GM12878 (cell line): ENCODE measurements at regions not wholly inside any gene's neighbourhood (a gene's known extent, or its start where the extent isn't known, plus 50 kb on each side); places are given as distances from the start of the nearest gene placed in this dataset.

ENCODE experiments used
- ATAC-seq: fragments of 200-7000 bp; cut with Tn5 transposase; 3 replicates; pipeline ENCODE4 v1.9.1; 2020; ENCODE audit warnings: mild to moderate bottlenecking, moderate library complexity
- BruUV-seq: library from RNA; stranded (reverse); fragments of 400-500 nt; replicated peaks from 2 replicates; lab custom pipeline; 2021; lab: Mats Ljungman, UMichigan
- CTCF ChIA-PET: fragments of 300-600 bp; sonication (Branson Sonifier 250); formaldehyde crosslinking; extraction: SDS; loops from one replicate; lab custom pipeline; 2021; ENCODE audit warnings: inconsistent platforms; lab: Yijun Ruan, JAX
- POLR2A ChIA-PET: fragments of 350-600 bp; formaldehyde crosslinking; extraction: SDS; loops from one replicate; lab custom pipeline; 2021; ENCODE audit warnings: inconsistent platforms; lab: Charles Lee
- RAD21 ChIA-PET: fragments of 300-600 bp; sonication (Branson Sonifier 250); formaldehyde crosslinking; loops from one replicate; lab custom pipeline; 2023; ENCODE audit warnings: antibody characterized with exemption; ENCODE audit not compliant: unreplicated experiment; lab: Charles Lee
- SMC1A ChIA-PET: fragments of 300-600 bp; sonication (Branson Sonifier 250); formaldehyde crosslinking; loops from one replicate; lab custom pipeline; 2023; ENCODE audit not compliant: unreplicated experiment, uncharacterized antibody; lab: Charles Lee
- DNase-seq: peaks from one replicate; pipeline ENCODE4 v3.0.0-alpha.2; 2011; ENCODE audit warnings: low read depth, low spot score
- FAIRE-seq: peaks from 3 replicates; lab custom pipeline; 2011; peaks lifted over from hg19 to GRCh38; lab: Jason Lieb, UNC
- H2AFZ ChIP-seq: 2 replicates; pipeline ENCODE4 v1.6.0; 2011; ENCODE audit warnings: low read depth, low read length, control low read depth; ENCODE audit not compliant: control insufficient read depth
- H3K27ac ChIP-seq: 2 replicates; pipeline ENCODE4 v1.5.1; 2011; ENCODE audit warnings: control low read depth; ENCODE audit not compliant: control insufficient read depth, insufficient read depth
- H3K27me3 ChIP-seq, 2 experiments: replicated peaks in 1 of 2; 2 replicates each; pipeline versions ENCODE4 v1.6.0 to v1.6.1; 2011; ENCODE audit warnings: low read length in 1 of 2; ENCODE audit not compliant: control insufficient read depth in 2 of 2, insufficient read depth in 2 of 2
- H3K36me3 ChIP-seq, 2 experiments: 2 replicates each; pipeline ENCODE4 v1.5.1; 2011; ENCODE audit warnings: low read length in 1 of 2; ENCODE audit not compliant: control insufficient read depth in 2 of 2, insufficient read depth in 2 of 2
- H3K4me1 ChIP-seq: 2 replicates; pipeline ENCODE4 v1.6.1; 2011; ENCODE audit warnings: mild to moderate bottlenecking, low read length, moderate library complexity, mixed read lengths; ENCODE audit not compliant: control insufficient read depth, insufficient read depth
- H3K4me2 ChIP-seq: 2 replicates; pipeline ENCODE4 v1.6.0; 2011; ENCODE audit warnings: control low read depth; ENCODE audit not compliant: control insufficient read depth, insufficient read depth
- H3K4me3 ChIP-seq: fragments of 200-600 bp; sonication (generic); 2 replicates; pipeline ENCODE4 v1.5.1; 2016
- H3K79me2 ChIP-seq: 2 replicates; pipeline ENCODE4 v1.6.0; 2011; ENCODE audit warnings: low read length; ENCODE audit not compliant: control insufficient read depth, insufficient read depth
- H3K9ac ChIP-seq: 2 replicates; pipeline ENCODE4 v1.8.0; 2011; ENCODE audit warnings: low read length, control low read depth, mixed read lengths; ENCODE audit not compliant: control insufficient read depth, insufficient read depth
- H3K9me3 ChIP-seq: replicated peaks from 3 replicates; pipeline ENCODE4 v1.5.1; 2011; ENCODE audit warnings: mild to moderate bottlenecking, low read length; ENCODE audit not compliant: control insufficient read depth, insufficient read depth
- H4K20me1 ChIP-seq: 2 replicates; pipeline ENCODE4 v1.6.0; 2011; ENCODE audit not compliant: control insufficient read depth, insufficient read depth
- DPF2 ChIP-seq: fragments of 450-650 bp; IDR thresholded peaks from 2 replicates; pipeline ENCODE4 v1.6.1; 2017; ENCODE audit warnings: mild to moderate bottlenecking
- HDGF ChIP-seq: fragments of 450-650 bp; IDR thresholded peaks from 2 replicates; pipeline ENCODE4 v1.6.1; 2016; ENCODE audit warnings: antibody characterized with exemption
- IKZF2 ChIP-seq, 2 experiments: fragments of 450-650 bp; IDR thresholded peaks; 2 replicates each; pipeline ENCODE4 v1.6.1; 2017; ENCODE audit warnings: mild to moderate bottlenecking in 2 of 2, moderate library complexity in 2 of 2
- PAX5 ChIP-seq: IDR thresholded peaks from 2 replicates; pipeline ENCODE4 v1.6.1; 2011; ENCODE audit warnings: low read depth, low read length, borderline replicate concordance
- RB1 ChIP-seq: fragments of 450-650 bp; formaldehyde crosslinking; IDR thresholded peaks from 2 replicates; pipeline ENCODE4 v1.6.1; 2017; ENCODE audit warnings: mild to moderate bottlenecking, borderline replicate concordance
- SMAD1 ChIP-seq: fragments of 450-650 bp; IDR thresholded peaks from 2 replicates; pipeline ENCODE4 v1.6.1; 2018; ENCODE audit warnings: mild to moderate bottlenecking, low read depth; ENCODE audit not compliant: partially characterized antibody
- SUZ12 ChIP-seq: fragments of 200-600 bp; sonication (generic); IDR thresholded peaks from one replicate; pipeline ENCODE4 v1.6.1; 2018; ENCODE audit warnings: antibody characterized with exemption, mild to moderate bottlenecking; ENCODE audit not compliant: unreplicated experiment
- TCF12 ChIP-seq: IDR thresholded peaks from 2 replicates; pipeline ENCODE4 v1.6.1; 2011; ENCODE audit warnings: low read depth, mild to moderate bottlenecking, low read length
- WRNIP1 ChIP-seq: IDR thresholded peaks from 2 replicates; pipeline ENCODE4 v1.6.1; 2011; ENCODE audit warnings: low read depth, low read length, improper control_type of control experiment, borderline replicate concordance
- YBX1 ChIP-seq: fragments of 450-650 bp; IDR thresholded peaks from 2 replicates; pipeline ENCODE4 v1.6.1; 2016; ENCODE audit warnings: antibody characterized with exemption
- WGBS: methylation state at CpG from one replicate; pipeline ENCODE4 v1.1.6; 2016; ENCODE audit warnings: low lambda C conversion rate; ENCODE audit not compliant: insufficient replicate concordance, insufficient coverage; ENCODE audit errors: missing lambda C conversion rate; 5-methylcytosine and 5-hydroxymethylcytosine counted together
- in situ Hi-C: fragments of 300-500 bp; cut with MboI; formaldehyde crosslinking; loops from 9 replicates; pipeline ENCODE4 v1.14.3; 2018; ENCODE audit warnings: mixed read lengths
- intact Hi-C: fragments of 100-400 bp; cut with micrococcal nuclease; formaldehyde crosslinking; loops from one replicate; pipeline ENCODE4 v1.14.2; 2022; ENCODE audit not compliant: unreplicated experiment
- TF ChIP-seq, protein P1 (sequence below): fragments of 450-650 bp; IDR thresholded peaks from 2 replicates; pipeline ENCODE4 v1.6.1; 2016; ENCODE audit warnings: mild to moderate bottlenecking, moderate library complexity, borderline replicate concordance

DNA sequence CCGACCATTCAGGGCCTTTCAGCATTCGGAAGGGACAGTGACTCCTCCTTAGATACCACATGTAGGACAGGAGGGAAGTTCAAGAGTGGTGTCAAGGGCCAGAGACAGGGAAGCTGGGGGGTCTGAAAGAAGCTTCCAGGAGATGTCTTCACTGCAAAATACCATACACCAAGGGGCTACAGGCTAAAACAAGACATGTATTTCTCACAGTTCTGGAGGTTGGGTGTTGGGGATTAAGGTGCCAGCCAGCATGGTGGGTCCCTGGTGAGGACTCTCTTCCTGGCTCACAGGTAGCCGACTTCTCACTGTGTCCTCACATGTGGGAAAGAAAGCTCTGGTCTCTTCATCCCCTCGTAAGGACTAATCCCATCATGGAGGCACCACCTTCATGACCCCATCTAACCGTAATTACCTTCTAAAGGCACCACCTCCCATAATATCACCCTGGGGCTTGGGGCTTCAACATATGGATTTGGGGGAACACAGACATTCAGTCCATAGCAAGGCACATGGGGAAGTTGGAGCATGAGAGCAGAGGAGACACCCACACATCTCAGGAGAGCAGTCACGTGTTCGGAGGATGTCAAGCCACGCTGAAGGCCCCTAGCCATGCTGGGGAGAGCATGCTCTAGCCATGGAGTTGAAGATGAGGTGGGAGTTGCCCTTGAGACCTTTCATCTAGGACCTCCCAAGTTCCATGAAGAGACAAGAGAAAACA is 73.9 kb upstream of the GDF10 start:
- POLR2A ChIA-PET, result no interaction called here
- no peak for FAIRE-seq
- Histone ChIP-seq H3K27me3 (no peaks in the 10 kb centered on the region), H3K4me3 (no peak overlapping the region), H3K9me3 (no peaks in the 10 kb centered on the region), H3K4me2 (no peak overlapping the region), H3K79me2 (no peaks in the 10 kb centered on the region), H4K20me1 (no peaks in the 10 kb centered on the region), H3K9ac (no peak overlapping the region), H3K36me3 (no peaks in the 10 kb centered on the region), H3K4me1 (no peaks in the 10 kb centered on the region), H2AFZ (no peak overlapping the region), H3K27ac (no peak overlapping the region)
- no TSS peak for BruUV-seq
- WGBS, result 28% methylated on average over 8 of the region's 8 CpGs
- RAD21 ChIA-PET, result interaction anchor here (1.1 kb wide), 1 partner anchor 178 kb away, joined by 5 read pairs; no protein-coding TSS in a partner anchor
- intact Hi-C loops (no loop called here), in situ Hi-C loops (no loop called here)
- DNase-seq, result no peak
- SMC1A ChIA-PET, result interaction anchor here (0.7 to 1.7 kb wide), 3 partner anchors 11 to 179 kb away, joined by 3 to 5 read pairs (median 3); no protein-coding TSS in a partner anchor
- CTCF ChIA-PET, result interaction anchor here (0.7 to 1.7 kb wide), 4 partner anchors 11 to 178 kb away, joined by 3 to 6 read pairs (median 4); no protein-coding TSS in a partner anchor
- no peak for ATAC-seq
- TF ChIP-seq PAX5 (no peak), HDGF (no peak), SMAD1 (no peak), TCF12 (no peak)

DNA sequence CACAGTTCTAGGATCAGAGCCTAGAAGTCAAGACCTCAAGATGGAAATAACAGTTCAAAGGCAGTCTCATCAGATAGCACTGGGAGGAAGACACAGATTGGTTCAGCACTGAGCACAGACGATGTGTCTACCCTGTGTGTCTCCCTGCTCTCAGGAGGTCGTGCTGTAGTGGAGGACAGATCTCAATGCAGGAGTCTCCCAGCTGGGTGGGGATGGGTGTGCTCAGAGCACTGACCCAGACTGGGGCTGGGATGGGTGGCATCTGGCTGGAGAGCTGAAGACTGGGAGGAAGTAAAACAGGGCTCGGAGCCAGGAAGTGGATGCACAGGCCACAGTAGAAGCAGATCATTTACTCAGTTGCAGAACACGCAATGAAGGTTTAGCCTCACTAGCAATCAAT is 69.5 kb upstream of the GDF10 start:
- in situ Hi-C loops, result no loop called here
- Histone ChIP-seq H3K79me2 (no peaks in the 10 kb centered on the region), H3K9ac (no peak overlapping the region), H3K4me3 (no peak overlapping the region), H4K20me1 (no peaks in the 10 kb centered on the region), H2AFZ (no peak overlapping the region), H3K4me2 (no peak overlapping the region), H3K27ac (no peak overlapping the region), H3K9me3 (no peaks in the 10 kb centered on the region), H3K4me1 (no peaks in the 10 kb centered on the region), H3K27me3 (no peaks in the 10 kb centered on the region), H3K36me3 (no peaks in the 10 kb centered on the region)
- RAD21 ChIA-PET, result no interaction called here
- DNase-seq, result no peak
- TF ChIP-seq SUZ12, result no peak
- TF ChIP-seq IKZF2 (IDR thresholded peaks at IDR 0.05), result no peak
- TF ChIP-seq DPF2, result no peak
- TF ChIP-seq RB1, result no peak
- TF ChIP-seq WRNIP1, result no peak
- TF ChIP-seq, protein P1, sequence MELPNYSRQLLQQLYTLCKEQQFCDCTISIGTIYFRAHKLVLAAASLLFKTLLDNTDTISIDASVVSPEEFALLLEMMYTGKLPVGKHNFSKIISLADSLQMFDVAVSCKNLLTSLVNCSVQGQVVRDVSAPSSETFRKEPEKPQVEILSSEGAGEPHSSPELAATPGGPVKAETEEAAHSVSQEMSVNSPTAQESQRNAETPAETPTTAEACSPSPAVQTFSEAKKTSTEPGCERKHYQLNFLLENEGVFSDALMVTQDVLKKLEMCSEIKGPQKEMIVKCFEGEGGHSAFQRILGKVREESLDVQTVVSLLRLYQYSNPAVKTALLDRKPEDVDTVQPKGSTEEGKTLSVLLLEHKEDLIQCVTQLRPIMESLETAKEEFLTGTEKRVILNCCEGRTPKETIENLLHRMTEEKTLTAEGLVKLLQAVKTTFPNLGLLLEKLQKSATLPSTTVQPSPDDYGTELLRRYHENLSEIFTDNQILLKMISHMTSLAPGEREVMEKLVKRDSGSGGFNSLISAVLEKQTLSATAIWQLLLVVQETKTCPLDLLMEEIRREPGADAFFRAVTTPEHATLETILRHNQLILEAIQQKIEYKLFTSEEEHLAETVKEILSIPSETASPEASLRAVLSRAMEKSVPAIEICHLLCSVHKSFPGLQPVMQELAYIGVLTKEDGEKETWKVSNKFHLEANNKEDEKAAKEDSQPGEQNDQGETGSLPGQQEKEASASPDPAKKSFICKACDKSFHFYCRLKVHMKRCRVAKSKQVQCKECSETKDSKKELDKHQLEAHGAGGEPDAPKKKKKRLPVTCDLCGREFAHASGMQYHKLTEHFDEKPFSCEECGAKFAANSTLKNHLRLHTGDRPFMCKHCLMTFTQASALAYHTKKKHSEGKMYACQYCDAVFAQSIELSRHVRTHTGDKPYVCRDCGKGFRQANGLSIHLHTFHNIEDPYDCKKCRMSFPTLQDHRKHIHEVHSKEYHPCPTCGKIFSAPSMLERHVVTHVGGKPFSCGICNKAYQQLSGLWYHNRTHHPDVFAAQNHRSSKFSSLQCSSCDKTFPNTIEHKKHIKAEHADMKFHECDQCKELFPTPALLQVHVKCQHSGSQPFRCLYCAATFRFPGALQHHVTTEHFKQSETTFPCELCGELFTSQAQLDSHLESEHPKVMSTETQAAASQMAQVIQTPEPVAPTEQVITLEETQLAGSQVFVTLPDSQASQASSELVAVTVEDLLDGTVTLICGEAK, result no peak
- no peak for TF ChIP-seq YBX1
- SMC1A ChIA-PET, result no interaction called here
- WGBS, result 33% methylated on average over 4 of the region's 4 CpGs
- intact Hi-C loops, result no loop called here
- no peak for FAIRE-seq
- POLR2A ChIA-PET, result no interaction called here
- CTCF ChIA-PET, result no interaction called here
- no peak for ATAC-seq
- no TSS peak for BruUV-seq
